ENCODE measurements at regions not wholly inside any gene's neighbourhood (a gene's known extent, or its start where the extent isn't known, plus 50 kb on each side); places are given as distances from the start of the nearest gene placed in this dataset.

DNA sequence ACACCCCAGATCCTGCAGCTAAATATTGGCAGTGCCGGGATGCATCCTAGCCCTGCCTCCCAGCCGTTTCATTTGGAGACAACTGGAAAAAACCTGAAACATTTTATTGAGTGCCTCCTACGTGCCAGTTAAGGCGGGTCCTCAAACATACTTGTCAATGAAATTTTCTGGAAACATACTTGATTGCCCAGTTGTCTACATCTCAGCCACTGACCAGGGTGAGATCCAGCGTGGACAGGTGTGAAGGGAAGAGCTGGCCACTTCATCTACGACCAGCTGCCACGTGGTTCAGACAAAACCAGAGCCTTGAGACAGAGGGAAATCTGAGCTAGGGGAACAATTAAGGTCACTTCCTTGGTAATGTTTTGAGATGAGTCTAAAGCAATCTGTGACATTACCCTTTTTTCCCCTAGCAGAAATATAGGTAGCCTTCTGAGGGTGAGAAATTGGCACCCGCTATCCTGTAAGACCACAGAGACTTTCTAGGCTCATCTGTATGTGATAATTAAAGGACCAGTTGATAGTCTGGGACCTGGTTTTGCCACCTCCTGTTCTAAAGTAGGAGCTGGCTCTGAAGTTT lies 116.3 kb upstream of the MTHFD1L start:
- Histone ChIP-seq H3K27ac (ENCODE audit: insufficient read depth, low read depth, low read length) (no peak overlapping the region), H3K4me3 (replicated peaks in 1 of 3; ENCODE audit: insufficient read depth in 1 of 3, low read depth in 1 of 3, low read length in 3 of 3) (no peak overlapping the region), H3K79me2 (ENCODE audit: control insufficient read depth, insufficient read depth, low read length) (no peaks in the 10 kb centered on the region), H3K4me1 (ENCODE audit: control insufficient read depth, extremely low read depth, insufficient read depth, low read length) (no peaks in the 10 kb centered on the region), H4K20me1 (replicated peaks; ENCODE audit: control insufficient read depth, extremely low read depth, insufficient read depth, low read length) (peaks cover 3% of the 10 kb centered on the region), H2AFZ (ENCODE audit: low read depth, low read length) (no peak overlapping the region), H3K9ac (replicated peaks; ENCODE audit: extremely low read depth, insufficient read depth, low read length) (no peak overlapping the region), H3K4me2 (ENCODE audit: insufficient read depth, low read length) (no peak overlapping the region), H3K9me3 (replicated peaks; ENCODE audit: control insufficient read depth, insufficient read depth, low read length) (no peaks in the 10 kb centered on the region), H3K27me3 (ENCODE audit: control insufficient read depth in 2 of 2, insufficient read depth in 2 of 2, low read length in 2 of 2) (no peaks in the 10 kb centered on the region), H3K36me3 (ENCODE audit: control insufficient read depth in 2 of 2, extremely low read depth in 1 of 2, insufficient read depth in 2 of 2, low read length in 2 of 2) (no peaks in the 10 kb centered on the region), H3K9me1 (replicated peaks; ENCODE audit: control insufficient read depth, extremely low read depth, insufficient read depth, low read length) (no peaks in the 10 kb centered on the region)
- CTCF ChIA-PET, result interaction anchor here (1.0 to 1.4 kb wide), 4 partner anchors 10 to 668 kb away, joined by 3 to 4 read pairs (median 3); no protein-coding TSS in a partner anchor
- dilution Hi-C loops (cut with MboI; ENCODE audit: extremely low pct_ligation_motif_present, low sequenced_read_pairs), result no loop called here
- intact Hi-C loops (cut with micrococcal nuclease), result loop anchor here (10.0 kb wide), 1 partner anchor 144 kb away; no protein-coding TSS in a partner anchor
- no peak for DNase-seq (ENCODE audit: low read depth, low spot score)
- no peak for TF ChIP-seq MYC (IDR thresholded peaks at IDR 0.05; ENCODE audit: low read depth, low read length)
- no TSS peak for BruUV-seq (replicated peaks)
- POLR2A ChIA-PET, result no interaction called here
- no peak for FAIRE-seq

DNA sequence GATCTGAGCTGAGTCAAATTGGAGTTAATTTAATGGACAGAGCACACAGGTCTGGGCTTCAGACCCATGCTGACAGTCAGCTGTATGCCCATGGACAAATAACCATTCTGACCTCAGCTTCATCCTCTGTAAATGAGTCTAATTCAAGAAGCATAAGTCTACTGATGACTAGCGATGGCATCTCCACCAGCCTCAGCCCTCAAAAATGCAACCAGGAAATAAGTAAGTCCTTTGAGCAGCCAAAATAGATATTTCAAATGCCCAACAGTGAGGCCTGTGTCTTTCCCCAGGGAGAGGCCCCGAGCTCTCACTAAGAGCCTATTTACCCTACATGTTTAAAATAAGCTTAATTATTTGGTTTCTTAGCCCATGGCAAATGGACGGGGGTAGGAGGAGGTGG lies 114.2 kb upstream of the MTHFD1L start:
- intact Hi-C loops (cut with micrococcal nuclease), result no loop called here
- DNase-seq (ENCODE audit: low read depth, low spot score), result no peak

More for the DNA sequence above, 114.2 kb upstream of the MTHFD1L start:
- Histone ChIP-seq H3K27me3 (ENCODE audit: control insufficient read depth in 2 of 2, insufficient read depth in 2 of 2, low read length in 2 of 2) (no peaks in the 10 kb centered on the region), H3K27ac (ENCODE audit: insufficient read depth, low read depth, low read length) (no peak overlapping the region), H3K9me3 (replicated peaks; ENCODE audit: control insufficient read depth, insufficient read depth, low read length) (no peaks in the 10 kb centered on the region), H3K9ac (replicated peaks; ENCODE audit: extremely low read depth, insufficient read depth, low read length) (no peak overlapping the region), H3K36me3 (ENCODE audit: control insufficient read depth in 2 of 2, extremely low read depth in 1 of 2, insufficient read depth in 2 of 2, low read length in 2 of 2) (no peaks in the 10 kb centered on the region), H3K4me3 (replicated peaks in 1 of 3; ENCODE audit: insufficient read depth in 1 of 3, low read depth in 1 of 3, low read length in 3 of 3) (no peak overlapping the region), H3K9me1 (replicated peaks; ENCODE audit: control insufficient read depth, extremely low read depth, insufficient read depth, low read length) (no peaks in the 10 kb centered on the region), H2AFZ (ENCODE audit: low read depth, low read length) (no peak overlapping the region), H3K4me1 (ENCODE audit: control insufficient read depth, extremely low read depth, insufficient read depth, low read length) (peaks cover 2% of the 10 kb centered on the region), H3K4me2 (ENCODE audit: insufficient read depth, low read length) (no peak overlapping the region), H3K79me2 (ENCODE audit: control insufficient read depth, insufficient read depth, low read length) (no peaks in the 10 kb centered on the region), H4K20me1 (replicated peaks; ENCODE audit: control insufficient read depth, extremely low read depth, insufficient read depth, low read length) (peaks cover 3% of the 10 kb centered on the region)
- BruUV-seq (replicated peaks), result no TSS peak
- POLR2A ChIA-PET, result interaction anchor here (0.6 kb wide), 1 partner anchor 722 kb away, joined by 4 read pairs; no protein-coding TSS in a partner anchor
- TF ChIP-seq MYC (IDR thresholded peaks at IDR 0.05; ENCODE audit: low read depth, low read length), result no peak
- TF ChIP-seq GATA2 (IDR thresholded peaks at IDR 0.05; ENCODE audit: insufficient read depth, insufficient read length, low read depth, low read length), result no peak
- dilution Hi-C loops (cut with MboI; ENCODE audit: extremely low pct_ligation_motif_present, low sequenced_read_pairs), result no loop called here
- CTCF ChIA-PET, result interaction anchor here (1.1 kb wide), 1 partner anchor 10 kb away, joined by 3 read pairs; no protein-coding TSS in a partner anchor
- FAIRE-seq, result no peak

All from endothelial cell of umbilical vein (primary cell).